NCI-H187 (cell line): ENCODE measurements at regions not wholly inside any gene's neighbourhood (a gene's known extent, or its start where the extent isn't known, plus 50 kb on each side); places are given as distances from the start of the nearest gene placed in this dataset.
"Not testable (repeated sequence)": the region's sequence is repeated elsewhere in the genome, so short reads cannot be mapped to it uniquely, and the experiment has no call there.

Source experiments
- DNase-seq, 2 experiments: peaks; one replicate each; lab custom pipeline; 2025; lab: John Stamatoyannopoulos, UW

DNA sequence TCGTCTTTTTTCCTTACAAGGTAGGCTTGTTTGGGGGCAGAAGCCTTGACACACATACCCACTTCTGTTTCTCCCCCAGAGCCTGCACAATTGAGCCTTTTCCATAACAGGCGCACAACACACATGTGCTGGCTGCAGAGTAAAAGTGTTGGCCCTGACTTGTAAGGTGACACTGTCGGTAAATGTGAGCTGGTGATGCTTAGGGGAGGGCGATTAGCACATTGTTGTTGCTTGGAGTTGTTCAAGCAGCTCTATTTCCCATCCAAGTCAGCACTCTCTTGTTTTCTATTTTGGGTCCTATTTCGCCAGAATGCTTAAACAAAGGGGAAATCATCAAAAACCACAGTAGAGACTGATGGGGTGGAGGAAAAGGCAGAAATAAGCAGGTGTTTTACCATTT is 51.9 kb upstream of the PTPRJ start:
- DNase-seq, result peak in 1 of 2 experiments; percentile 21

DNA sequence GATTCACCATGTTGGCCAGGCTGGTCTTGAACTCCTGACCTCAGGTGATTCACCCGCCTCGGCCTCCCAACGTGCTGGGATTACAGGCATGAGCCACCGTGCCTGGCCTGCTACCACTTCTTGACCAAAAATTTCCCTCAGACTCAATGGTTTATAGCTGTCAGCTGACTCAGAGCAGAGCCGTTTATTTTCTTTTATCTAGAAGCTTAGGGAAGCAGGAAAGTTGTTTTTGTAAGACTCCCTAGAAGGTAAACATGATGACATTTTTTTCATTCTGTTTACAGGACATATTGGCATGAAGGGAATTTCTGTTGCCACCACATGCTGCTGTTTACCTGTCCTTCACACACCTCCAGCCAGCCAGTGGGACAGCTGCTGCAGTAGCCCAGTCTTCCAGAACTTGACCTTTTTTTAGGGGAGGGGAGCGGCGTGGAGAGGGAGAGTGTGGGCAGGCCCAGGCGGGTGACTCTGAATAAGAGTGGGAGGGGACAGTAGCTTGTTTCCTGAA is 56.1 kb upstream of the PTPRJ start:
- no peak for DNase-seq

DNA sequence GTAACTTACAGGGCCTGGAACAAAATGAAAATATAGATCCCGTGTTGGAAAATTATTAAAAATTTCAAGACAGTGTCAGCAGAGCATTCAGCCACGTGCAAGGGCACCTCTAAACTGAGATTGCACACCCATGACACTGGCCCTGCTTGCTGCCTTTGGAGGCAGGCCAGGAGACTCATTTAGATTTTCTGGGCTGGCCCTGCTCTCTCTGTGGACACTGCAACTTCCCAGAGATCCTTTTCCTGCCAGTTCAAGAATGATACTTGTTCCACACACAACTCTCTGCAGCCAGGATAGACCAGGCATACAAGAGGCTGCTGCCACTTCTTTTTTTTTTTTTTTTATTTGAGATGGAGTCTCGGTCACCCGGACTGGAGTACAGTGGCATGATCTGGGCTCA is 56.7 kb upstream of the PTPRJ start:
- no peak for DNase-seq

DNA sequence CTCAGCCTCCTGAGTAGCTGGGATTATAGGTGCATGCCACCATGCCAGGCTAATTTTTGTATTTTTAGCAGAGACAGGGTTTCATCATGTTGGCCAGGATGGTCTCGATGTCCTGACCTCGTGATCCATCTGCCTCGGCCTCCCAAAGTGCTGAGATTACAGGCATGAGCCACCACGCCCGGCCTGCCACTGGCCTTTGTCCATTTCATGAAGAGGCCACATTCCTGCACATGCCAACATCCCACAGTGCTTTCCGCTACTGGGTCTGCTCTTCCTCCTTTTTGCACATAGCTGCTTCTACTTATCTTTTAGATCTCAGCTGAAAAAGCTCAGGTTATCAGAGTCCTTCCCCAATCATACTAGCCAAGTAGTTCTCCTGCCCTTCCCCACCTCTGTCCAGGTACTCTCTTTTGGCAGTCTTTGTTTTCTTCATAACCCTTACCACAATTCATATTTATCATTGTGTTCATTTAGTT is 59.2 kb upstream of the PTPRJ start:
- DNase-seq, result not testable (repeated sequence)

DNA sequence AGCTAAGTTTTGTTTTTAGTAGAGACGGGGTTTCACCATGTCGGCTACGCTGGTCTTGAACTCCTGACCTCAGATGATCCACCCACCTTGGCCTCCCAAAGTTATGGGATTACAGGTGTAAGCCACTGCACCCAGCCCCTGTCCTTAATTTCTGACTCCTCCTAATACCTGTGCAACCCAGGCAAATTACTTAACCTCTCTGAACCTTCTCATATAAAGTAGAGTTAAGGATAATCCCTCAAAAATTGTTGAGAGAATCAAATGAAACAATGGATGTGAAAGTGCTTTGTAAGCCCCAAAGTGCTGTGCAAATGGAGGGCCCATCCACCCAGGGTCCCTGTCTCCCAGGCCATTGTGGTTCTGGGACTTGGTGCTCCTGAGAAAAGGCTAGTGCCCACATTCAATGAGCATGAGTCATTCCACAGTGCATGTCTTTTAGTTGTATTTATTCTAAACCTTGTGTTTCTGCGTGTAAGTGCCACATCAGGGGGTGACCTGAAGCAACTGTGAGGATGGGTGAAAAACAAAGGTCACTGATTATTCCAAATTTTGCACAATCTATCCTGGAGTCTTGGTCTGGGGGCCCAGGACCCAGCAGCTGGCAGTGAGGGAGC is 61.4 kb upstream of the PTPRJ start:
- no peak for DNase-seq

DNA sequence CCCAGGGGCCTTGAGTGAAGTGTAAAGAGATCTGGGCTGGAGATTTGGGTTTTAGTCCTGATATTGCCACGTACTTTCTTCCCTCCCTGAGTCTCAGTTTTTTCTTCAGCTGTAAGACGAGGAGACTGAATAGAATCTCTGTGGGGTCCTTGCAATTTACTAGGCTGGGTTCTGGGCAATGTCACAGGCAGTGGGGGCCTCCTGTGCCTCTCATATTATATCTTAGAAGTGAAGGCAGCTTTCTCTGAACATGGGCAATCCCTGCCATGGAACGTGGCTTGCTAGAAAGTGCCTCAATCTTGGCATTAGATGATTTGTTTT is 62.0 kb upstream of the PTPRJ start:
- no peak for DNase-seq

DNA sequence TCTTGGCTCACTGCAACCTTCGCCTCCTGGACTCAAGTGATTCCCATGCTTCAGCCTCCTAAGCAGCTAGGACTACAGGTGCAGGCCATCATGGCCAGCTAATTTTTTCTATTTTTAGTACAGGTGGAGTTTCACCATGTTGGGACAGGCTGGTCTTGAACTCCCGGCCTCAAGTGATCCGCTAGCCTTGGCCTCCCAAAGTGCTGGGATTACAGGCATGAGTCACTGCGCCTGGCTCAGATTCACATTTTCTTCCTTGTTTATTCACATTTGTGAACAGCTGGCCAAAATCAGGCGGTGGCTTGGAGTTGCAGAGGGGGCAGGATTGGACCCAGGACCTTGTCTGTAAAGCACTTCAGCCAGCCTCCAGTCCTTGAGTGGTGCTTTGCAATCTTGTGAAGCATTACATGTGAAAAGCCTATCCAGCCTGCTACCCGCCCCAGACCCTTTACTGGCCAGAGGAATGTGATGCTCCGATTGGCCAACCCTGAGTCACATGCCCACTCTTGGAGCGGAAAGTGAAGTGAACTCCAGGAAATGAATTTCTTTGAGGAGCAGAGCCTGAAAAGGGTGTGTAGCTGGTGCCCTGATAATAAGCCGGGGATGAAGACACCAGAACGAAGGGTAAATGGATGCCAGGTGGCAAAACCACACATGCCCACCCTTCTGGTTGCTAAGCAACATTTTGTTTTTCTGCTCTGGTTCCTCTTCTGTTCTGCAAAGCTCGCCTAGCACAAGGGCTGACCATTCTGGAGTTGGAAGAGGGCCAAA is 62.6 kb upstream of the PTPRJ start:
- peak; percentile 100 for DNase-seq

DNA sequence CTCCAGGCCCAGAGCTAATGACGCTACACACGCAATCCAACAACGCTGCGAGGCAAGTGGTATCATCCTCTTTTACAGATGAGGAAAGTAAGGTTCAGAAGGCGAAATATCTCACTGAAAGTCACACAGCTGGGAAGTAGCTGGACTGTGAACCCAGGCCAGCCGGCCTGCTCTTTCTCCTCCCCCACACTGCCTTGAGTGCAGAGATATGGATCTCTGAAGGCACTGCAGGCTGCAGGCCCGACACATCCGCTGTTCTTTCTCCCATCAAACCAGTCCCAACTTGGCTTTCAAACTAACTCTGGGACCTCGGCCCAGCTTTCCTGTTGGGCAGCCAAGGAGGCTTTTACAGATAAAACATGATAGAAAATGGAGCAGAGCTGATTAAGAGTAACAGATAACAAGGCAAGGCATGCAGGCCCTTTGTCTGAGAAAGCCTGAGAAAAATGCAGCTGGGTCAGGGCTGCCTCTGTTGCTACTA is 64.0 kb upstream of the PTPRJ start:
- no peak for DNase-seq

DNA sequence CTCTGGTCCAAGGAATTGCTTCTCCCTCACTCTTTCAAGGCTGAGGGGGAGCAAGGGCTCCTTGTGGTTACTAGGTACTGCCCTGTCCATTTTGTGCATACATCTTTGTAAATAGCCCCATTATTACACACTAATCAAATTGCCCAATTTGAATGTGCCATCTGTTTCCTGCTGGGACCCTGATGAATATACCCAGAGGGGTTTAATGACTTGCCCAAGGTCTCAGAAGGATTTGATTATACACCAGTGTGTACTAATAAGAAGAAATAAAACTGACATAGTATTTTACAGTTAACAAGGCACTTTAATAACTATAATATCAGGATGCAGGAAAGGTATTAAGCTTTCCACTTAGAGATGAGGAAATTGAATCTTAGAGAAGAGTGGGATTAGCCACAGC is 64.6 kb upstream of the PTPRJ start:
- no peak for DNase-seq

DNA sequence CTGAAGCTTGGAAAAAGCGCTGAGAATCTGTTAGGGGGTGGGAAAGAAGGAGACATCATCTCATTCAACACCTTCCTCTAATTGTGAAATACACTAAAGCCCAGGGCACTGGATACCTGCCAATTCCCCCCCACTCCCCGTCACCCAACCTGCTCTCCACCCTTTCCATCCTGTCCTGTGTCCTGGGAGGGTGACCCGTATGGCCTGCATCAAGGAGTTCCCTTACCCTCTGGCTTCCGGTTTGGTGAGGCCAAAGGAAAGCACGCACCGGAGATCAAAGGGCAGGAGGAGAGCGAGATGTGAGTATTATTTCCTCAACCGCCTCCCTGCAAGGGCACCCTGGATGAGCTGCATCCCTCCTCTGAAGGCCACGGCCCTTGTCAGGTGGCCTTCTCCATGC is 65.0 kb upstream of the PTPRJ start:
- DNase-seq, result no peak

DNA sequence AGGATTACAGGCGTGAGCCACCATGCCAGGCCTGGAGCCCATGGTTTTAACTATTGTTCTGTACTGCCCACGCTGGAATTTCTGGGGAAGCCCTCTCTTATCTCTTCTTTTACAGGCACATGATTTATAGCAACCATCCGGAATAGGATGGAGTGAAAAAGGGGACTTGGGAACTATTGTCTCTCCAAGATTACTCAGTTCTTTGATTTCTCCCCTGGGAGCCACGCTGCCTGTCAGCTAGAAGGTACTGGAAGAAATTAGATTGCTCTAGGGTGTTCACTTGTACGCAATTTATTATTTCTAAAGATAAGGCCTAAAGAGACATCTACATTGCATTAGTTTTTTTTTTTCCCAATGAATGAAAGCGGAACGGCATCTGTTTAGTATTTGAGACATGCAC is 65.6 kb upstream of the PTPRJ start:
- no peak for DNase-seq

DNA sequence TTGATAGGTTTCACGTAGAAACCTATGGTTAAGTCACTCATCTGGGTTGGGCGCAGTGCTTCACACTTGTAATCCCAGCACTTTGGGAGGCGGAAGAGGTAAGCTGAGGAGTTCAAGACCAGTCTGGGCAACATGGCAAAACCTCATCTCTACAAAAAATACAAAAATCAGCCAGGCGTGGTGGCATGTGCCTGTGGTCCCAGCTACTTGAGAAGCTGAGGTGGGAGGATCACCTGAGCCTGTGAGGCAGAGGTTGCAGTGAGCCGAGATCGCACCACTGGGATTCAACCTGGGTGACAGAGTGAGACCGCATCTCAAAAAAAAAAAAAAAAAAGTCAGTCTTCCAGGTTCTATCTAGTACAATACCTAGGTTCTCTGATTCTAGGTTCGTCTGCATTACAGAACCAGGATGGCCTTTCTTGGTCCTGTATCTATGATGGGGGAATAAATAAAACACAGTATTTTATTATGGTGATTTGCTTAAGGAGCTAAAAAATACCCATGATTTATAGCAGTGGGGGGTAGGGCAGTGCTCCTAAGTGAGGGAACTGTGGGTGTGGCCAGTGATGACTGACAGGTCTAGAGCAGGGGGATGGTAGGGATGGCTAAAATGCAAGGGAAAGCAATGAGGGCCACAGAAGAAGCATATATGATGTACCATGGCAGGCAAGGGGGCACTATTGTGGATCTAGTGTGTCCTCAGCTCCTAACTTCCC is 65.5 kb upstream of the NUP160 start:
- DNase-seq, result no peak

DNA sequence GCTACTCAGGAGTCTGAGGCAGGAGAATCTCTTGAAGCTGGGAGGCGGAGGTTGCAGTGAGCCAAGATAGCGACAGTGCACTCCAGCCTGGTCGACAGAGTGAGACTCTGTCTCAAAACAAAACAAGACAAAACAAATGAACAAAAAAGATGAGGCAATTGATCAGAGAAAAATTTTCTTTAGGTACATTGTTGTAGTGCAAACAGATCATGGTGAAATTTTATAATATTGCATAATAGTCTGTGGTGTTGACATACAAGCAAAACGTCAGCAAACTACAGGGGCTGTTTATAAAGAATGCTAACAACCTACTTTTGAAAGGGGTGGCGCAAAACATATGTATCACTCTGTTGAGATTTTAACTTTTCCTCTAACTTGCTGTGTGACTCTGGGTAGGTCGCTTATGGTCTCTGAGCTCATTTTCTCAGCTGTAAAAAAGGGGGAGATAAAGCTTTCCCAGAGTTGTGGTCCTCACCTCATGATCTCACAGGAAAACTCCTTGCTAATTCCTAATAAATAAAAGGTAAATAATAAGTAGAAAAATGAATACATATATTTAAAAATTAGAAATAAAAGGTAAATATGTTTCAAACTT is 64.8 kb upstream of the NUP160 start:
- DNase-seq, result no peak

DNA sequence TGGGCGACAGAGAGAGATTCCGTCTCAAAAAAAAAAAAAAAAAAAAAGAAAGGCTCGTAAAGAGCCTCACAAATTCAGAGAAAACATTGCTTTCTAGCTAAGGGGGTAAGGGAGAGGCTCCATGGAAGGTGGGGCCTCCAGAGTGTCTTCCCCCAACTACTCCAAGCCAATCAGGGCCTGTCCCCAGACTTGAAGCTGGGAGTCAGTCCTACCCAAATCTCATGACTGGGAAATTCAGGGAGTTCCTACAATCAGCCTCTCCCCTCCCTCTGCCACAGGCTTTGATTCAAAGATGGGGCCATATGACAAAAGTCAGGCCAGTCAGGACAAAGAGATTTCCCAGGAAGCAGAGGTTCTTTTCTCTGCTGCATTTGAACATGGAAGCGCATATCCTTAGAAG is 63.0 kb upstream of the NUP160 start:
- DNase-seq, result no peak

DNA sequence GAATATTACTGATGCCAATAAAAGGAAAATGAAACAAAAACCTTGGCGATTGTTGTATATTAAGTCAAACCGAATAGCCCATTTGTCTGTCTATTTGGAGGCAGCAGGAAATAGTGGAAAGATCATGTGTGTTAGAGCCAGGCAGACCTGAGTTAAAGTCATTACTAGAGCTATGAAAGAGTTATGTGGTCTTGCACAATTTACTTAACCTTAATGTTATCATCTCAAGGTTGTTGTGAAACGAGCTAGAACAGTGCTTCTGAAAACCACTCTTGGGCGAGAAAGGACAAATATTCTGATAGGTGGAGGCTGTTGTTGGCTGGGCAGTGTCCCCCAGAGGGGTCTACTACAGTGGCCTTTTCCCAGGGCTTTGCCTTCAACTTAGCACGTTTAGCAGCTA is 60.0 kb upstream of the NUP160 start:
- DNase-seq, result no peak

DNA sequence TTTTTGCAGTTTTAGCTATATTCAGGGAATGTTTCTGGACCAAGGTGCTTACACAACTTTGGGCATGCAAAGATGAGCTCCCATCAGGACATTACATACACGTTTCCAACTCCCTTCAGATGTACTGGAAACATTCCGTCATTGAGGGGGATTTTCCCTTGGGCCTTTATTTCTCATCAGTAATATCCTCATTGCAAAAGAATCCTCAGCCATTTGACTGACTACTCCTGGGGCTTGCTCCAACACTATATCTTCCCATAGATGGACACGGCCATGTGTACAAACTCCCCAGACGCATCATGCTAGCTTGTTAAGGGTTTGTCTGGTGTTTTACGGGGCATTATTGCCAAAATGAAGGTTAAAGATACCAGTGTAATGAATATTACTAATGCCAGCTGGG is 59.3 kb upstream of the NUP160 start:
- no peak for DNase-seq

DNA sequence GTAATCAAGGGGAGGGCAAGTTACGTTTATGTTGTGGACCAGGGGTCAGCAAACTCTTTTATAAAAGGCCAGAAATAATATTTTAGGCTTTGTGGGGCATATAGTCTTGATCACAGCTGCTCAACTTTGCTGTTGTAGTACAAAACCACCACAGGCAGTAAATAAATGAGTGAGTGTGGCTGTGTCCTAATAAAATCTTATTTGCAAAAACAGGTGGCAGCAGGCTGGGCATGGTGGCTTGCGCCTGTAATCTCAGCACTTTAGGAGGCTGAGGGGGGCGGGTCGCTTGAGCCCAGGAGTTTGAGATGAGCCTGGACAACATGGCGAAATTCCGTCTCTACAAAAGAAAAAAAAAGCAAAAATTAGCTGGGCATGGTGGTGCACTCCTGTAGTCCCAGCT is 57.9 kb upstream of the NUP160 start:
- DNase-seq, result no peak

DNA sequence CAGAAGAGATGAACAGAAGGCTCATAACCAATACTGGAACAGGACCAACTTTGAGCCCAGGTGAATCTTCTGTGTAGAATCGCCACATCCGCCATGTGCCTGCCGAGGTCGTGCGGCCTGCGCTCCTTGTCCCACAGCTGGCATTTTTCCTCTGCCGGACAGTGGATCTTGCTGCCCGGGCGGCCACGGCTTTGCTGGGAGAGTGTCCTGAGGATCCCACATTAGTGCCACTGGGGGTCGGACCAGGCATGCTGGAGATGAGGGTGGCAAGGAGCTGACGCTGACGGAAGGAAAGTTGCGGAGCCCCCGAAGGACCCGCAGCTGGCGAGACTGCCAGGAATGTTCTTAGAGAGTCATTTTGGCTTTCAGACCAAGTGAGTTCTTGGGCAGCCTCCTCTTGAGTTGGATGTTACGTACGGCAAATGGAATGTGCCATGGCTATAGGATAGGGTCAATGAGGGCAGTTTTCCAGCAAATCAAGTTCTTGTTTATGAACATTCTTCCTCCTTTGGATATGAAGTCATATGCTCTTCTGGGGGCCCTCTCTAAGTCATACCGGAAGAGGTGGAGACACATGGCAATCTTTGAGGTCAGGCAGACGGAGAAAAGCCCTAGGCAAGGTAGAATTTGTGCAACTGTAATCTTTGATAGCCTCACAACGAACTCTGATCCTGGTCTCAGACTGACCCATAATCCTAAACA is 57.4 kb upstream of the NUP160 start:
- DNase-seq, result no peak

DNA sequence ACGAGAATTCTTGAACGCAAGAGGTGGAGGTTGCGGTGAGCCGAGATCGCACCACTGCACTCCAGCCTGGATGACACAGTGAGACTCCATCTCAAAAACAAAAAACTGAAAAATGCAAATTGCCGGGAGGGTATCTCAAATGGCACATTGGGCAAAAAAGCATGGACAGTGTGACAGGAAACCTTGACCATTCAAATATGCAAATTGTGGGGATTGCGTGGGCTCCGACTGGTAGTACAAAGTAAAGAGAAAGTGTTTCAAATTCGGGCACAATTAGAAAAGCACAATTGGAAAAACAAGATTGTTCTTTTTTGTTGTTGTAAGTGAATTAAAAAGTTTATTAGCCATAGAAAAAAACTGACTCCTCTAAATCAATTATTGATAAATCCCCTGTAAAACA is 56.7 kb upstream of the NUP160 start:
- no peak for DNase-seq

DNA sequence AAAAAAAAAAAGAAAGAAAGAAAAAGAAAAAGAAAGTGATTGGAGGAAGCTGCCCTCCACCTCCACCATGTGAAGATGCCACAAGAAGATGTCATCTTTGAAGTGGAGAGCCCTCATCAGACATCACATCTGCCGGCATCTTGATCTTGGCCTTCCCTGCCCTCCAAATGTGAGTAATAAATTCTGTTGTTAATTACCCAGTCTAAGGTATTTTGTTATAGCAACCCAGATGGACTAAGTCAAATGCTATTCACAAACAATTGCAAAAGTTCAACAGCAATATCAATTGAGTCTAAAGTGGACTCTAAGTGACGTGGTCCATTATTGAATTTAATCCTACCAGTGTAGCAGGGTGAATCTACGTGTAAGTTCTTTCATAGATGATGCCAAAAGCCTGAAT is 55.9 kb upstream of the NUP160 start:
- no peak for DNase-seq

DNA sequence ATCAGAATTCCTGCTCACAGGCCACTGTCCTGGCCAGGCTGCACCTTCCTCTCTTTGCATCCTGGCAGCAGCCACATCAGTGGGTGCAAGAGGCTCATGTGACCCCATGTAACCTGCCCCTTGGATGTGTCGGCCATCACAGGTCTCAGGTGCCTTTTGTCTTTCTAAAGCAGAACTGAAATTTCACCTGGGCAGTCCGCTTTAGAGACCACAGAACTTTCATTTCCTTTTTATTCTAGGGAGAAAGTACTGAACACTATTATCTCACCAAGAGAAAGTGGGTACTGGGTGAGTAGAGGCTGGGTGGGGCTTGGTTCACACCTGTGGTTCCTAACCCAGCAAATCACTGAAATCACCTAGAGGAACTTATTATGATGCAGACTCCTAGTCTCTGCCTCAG is 51.7 kb upstream of the NUP160 start:
- no peak for DNase-seq
